IMR-90 (cell line): ENCODE measurements at regions not wholly inside any gene's neighbourhood (a gene's known extent, or its start where the extent isn't known, plus 50 kb on each side); places are given as distances from the start of the nearest gene placed in this dataset.

Experiments used
- ATAC-seq: fragments of 200-7000 bp; cut with Tn5 transposase; 2 replicates; pipeline ENCODE4 v1.9.1; 2020; ENCODE audit warnings: low read depth, mild to moderate bottlenecking, moderate library complexity
- BruUV-seq: library from RNA; stranded (reverse); fragments of 400-500 nt; replicated peaks from 2 replicates; lab custom pipeline; 2021; lab: Mats Ljungman, UMichigan
- CTCF ChIA-PET: fragments of 300-600 bp; formaldehyde crosslinking; extraction: SDS; loops from one replicate; lab custom pipeline; 2021; ENCODE audit warnings: antibody characterized with exemption; lab: Yijun Ruan, JAX
- POLR2A ChIA-PET: fragments of 300-600 bp; sonication (Branson Sonifier 250); formaldehyde crosslinking; loops from one replicate; lab custom pipeline; 2022; ENCODE audit warnings: antibody characterized with exemption; ENCODE audit not compliant: unreplicated experiment; lab: Charles Lee
- DNase-seq: peaks from one replicate; pipeline ENCODE4 v3.0.0; 2013
- H2AFZ ChIP-seq: replicated peaks from 2 replicates; pipeline ENCODE3; 2013; ENCODE audit warnings: low read length, mild to moderate bottlenecking; ENCODE audit not compliant: poor library complexity
- H2AK5ac ChIP-seq: 2 replicates; pipeline ENCODE4 v1.6.1; 2013; ENCODE audit warnings: low read depth, low read length, inconsistent platforms
- H2AK9ac ChIP-seq: replicated peaks from 2 replicates; pipeline ENCODE3; 2013; ENCODE audit warnings: mild to moderate bottlenecking, low read depth, low read length, moderate library complexity; ENCODE audit not compliant: poor library complexity
- H2BK120ac ChIP-seq: 2 replicates; pipeline ENCODE4 v1.6.1; 2013; ENCODE audit warnings: low read depth, low read length, inconsistent platforms
- H2BK15ac ChIP-seq: 3 replicates; pipeline ENCODE4 v1.6.1; 2013; ENCODE audit warnings: low read depth, low read length, inconsistent platforms
- H2BK20ac ChIP-seq: 2 replicates; pipeline ENCODE4 v1.6.1; 2013; ENCODE audit warnings: low read depth, mild to moderate bottlenecking, inconsistent platforms, low read length, moderate library complexity
- H2BK5ac ChIP-seq: 2 replicates; pipeline ENCODE4 v1.6.1; 2013; ENCODE audit warnings: mild to moderate bottlenecking, low read depth, low read length, inconsistent platforms; ENCODE audit not compliant: poor library complexity, severe bottlenecking
- H3K14ac ChIP-seq: replicated peaks from 2 replicates; pipeline ENCODE4 v1.6.1; 2013; ENCODE audit warnings: low read depth, low read length, inconsistent platforms
- H3K18ac ChIP-seq: 2 replicates; pipeline ENCODE4 v1.6.1; 2013; ENCODE audit warnings: low read depth, low read length, control low read depth
- H3K23ac ChIP-seq: 2 replicates; pipeline ENCODE4 v1.6.1; 2013; ENCODE audit warnings: low read depth, low read length, inconsistent platforms
- H3K27ac ChIP-seq: 2 replicates; pipeline ENCODE4 v1.5.1; 2013; ENCODE audit warnings: mild to moderate bottlenecking, control low read depth, low read length; ENCODE audit not compliant: insufficient read depth
- H3K27me3 ChIP-seq: 2 replicates; pipeline ENCODE4 v1.6.1; 2013; ENCODE audit warnings: low read length; ENCODE audit not compliant: control insufficient read depth, insufficient read depth
- H3K36me3 ChIP-seq: 2 replicates; pipeline ENCODE4 v1.6.1; 2013; ENCODE audit warnings: low read length, mixed read lengths; ENCODE audit not compliant: control insufficient read depth, insufficient read depth
- H3K4ac ChIP-seq: 2 replicates; pipeline ENCODE4 v1.6.1; 2013; ENCODE audit warnings: low read depth, low read length, inconsistent platforms
- H3K4me1 ChIP-seq: 2 replicates; pipeline ENCODE4 v1.6.1; 2013; ENCODE audit warnings: low read length, mixed read lengths; ENCODE audit not compliant: control insufficient read depth, insufficient read depth
- H3K4me2 ChIP-seq: 2 replicates; pipeline ENCODE4 v1.6.1; 2013; ENCODE audit warnings: low read depth, mild to moderate bottlenecking, control low read depth, low read length, moderate library complexity
- H3K4me3 ChIP-seq: 2 replicates; pipeline ENCODE4 v1.5.1; 2013; ENCODE audit warnings: low read depth, mild to moderate bottlenecking, control low read depth, low read length, moderate library complexity; ENCODE audit not compliant: insufficient read depth
- H3K56ac ChIP-seq: 2 replicates; pipeline ENCODE4 v1.6.1; 2013; ENCODE audit warnings: low read length, inconsistent platforms; ENCODE audit not compliant: insufficient read depth; ENCODE audit errors: extremely low read depth
- H3K79me1 ChIP-seq, 2 experiments: 2 replicates each; pipeline ENCODE4 v1.6.1; 2013; ENCODE audit warnings: low read length in 2 of 2, inconsistent platforms in 1 of 2, low read depth in 1 of 2
- H3K9ac ChIP-seq: 2 replicates; pipeline ENCODE4 v1.6.1; 2013; ENCODE audit warnings: low read depth, low read length, control low read depth
- H3K9me1 ChIP-seq: 2 replicates; pipeline ENCODE4 v1.6.1; 2013; ENCODE audit warnings: low read length, inconsistent platforms; ENCODE audit not compliant: insufficient read depth
- H3K9me3 ChIP-seq: 2 replicates; pipeline ENCODE4 v1.6.1; 2013; ENCODE audit warnings: low read length; ENCODE audit not compliant: control insufficient read depth, insufficient read depth
- H4K20me1 ChIP-seq: 2 replicates; pipeline ENCODE4 v1.6.1; 2013; ENCODE audit warnings: low read length, inconsistent platforms; ENCODE audit not compliant: insufficient read depth
- H4K5ac ChIP-seq: 2 replicates; pipeline ENCODE4 v1.6.1; 2013; ENCODE audit warnings: mild to moderate bottlenecking, low read depth, low read length, control low read depth
- H4K8ac ChIP-seq, 2 experiments: 2 replicates each; pipeline ENCODE4 v1.6.1; 2013; ENCODE audit warnings: low read depth in 2 of 2, low read length in 2 of 2, control low read depth in 1 of 2, inconsistent platforms in 1 of 2
- H4K91ac ChIP-seq: 2 replicates; pipeline ENCODE4 v1.6.1; 2013; ENCODE audit warnings: low read depth, low read length, inconsistent platforms; ENCODE audit not compliant: insufficient read depth
- FOS ChIP-seq: fragments of 150-350 bp; IDR thresholded peaks from 2 replicates; pipeline ENCODE4 v1.6.1; 2016; ENCODE audit warnings: low read depth, low read length
- WGBS, 2 experiments: methylation state at CpG; one replicate each; pipeline versions ENCODE4 v1.1.5 to v1.1.7; 2013; ENCODE audit warnings: missing lambda C conversion rate in 2 of 2; ENCODE audit not compliant: insufficient read length in 1 of 2; ENCODE audit errors: extremely low coverage in 2 of 2; 5-methylcytosine and 5-hydroxymethylcytosine counted together
- dilution Hi-C: fragments of 300-500 bp; cut with HindIII; formaldehyde crosslinking; loops from one replicate; pipeline ENCODE4 v1.14.3; 2018; ENCODE audit warnings: low sequenced_read_pairs; ENCODE audit not compliant: unreplicated experiment
- in situ Hi-C: fragments of 300-500 bp; cut with MboI; formaldehyde crosslinking; loops from 3 replicates; pipeline ENCODE4 v1.14.3; 2019; ENCODE audit warnings: low sequenced_read_pairs, inconsistent platforms, mixed read lengths
- intact Hi-C: fragments of 100-400 bp; cut with micrococcal nuclease; formaldehyde crosslinking; loops from 2 replicates; pipeline ENCODE4 v1.10.0; 2022

- Histone ChIP-seq H2AFZ (no peak overlapping the region), H2BK20ac (no peak overlapping the region), H4K91ac (no peak overlapping the region), H3K4me2 (no peak overlapping the region), H3K56ac (no peak overlapping the region), H3K4me1 (no peaks in the 10 kb centered on the region), H3K79me1 (no peaks in the 10 kb centered on the region), H4K20me1 (no peaks in the 10 kb centered on the region), H3K27ac (no peak overlapping the region), H2BK5ac (no peak overlapping the region), H3K9me3 (no peaks in the 10 kb centered on the region), H4K5ac (no peak overlapping the region), H2BK15ac (no peak overlapping the region), H3K9ac (no peak overlapping the region), H3K18ac (no peak overlapping the region), H3K4me3 (no peak overlapping the region), H3K36me3 (no peaks in the 10 kb centered on the region), H2BK120ac (no peak overlapping the region), H2AK5ac (no peak overlapping the region), H3K27me3 (no peaks in the 10 kb centered on the region), H3K4ac (no peak overlapping the region), H4K8ac (no peak overlapping the region), H3K23ac (no peak overlapping the region), H3K9me1 (no peaks in the 10 kb centered on the region), H3K14ac (no peak overlapping the region), H2AK9ac (no peak overlapping the region)
- DNase-seq: no peak
- POLR2A ChIA-PET: no interaction called here
- 66% methylated on average over 3 of the region's 9 CpGs; no CpG with 5 or more reads in 1 of the 2 experiments for WGBS, 2 experiments
- dilution Hi-C loops (no loop called here), in situ Hi-C loops (no loop called here), intact Hi-C loops (no loop called here)
- BruUV-seq: no TSS peak
- no peak for ATAC-seq
- CTCF ChIA-PET: no interaction called here
- no peak for TF ChIP-seq FOS
Observed at GRCh38 chr12:91870872-91871707, 274.6 kb downstream of the BTG1 start.
